Heart right ventricle (tissue), 16 donors: ENCODE measurements at regions not wholly inside any gene's neighbourhood (a gene's known extent, or its start where the extent isn't known, plus 50 kb on each side); places are given as distances from the start of the nearest gene placed in this dataset.

ENCODE experiments used
- ATAC-seq, 8 donors: fragments of 200-7000 bp; cut with Tn5 transposase; one replicate each; pipeline ENCODE4 v1.9.1; 2020; ENCODE audit warnings: mild to moderate bottlenecking in 8 of 8, moderate library complexity in 8 of 8, moderate number of reproducible peaks in 1 of 8
- DNase-seq, 2 donors: peaks; one replicate each; pipeline ENCODE4 v3.0.0-alpha.2; 2020
- H3K27ac ChIP-seq, 10 donors: fragments of 200-600 bp; sonication (generic) in 2 of 10; one replicate each; pipeline versions ENCODE4 v1.5.0 to v1.8.0; 2020 to 2022; ENCODE audit warnings: mild to moderate bottlenecking in 3 of 10
- H3K27me3 ChIP-seq, 7 donors: fragments of 200-600 bp; one replicate each; pipeline ENCODE4 v1.8.0; 2021 to 2022; ENCODE audit warnings: mild to moderate bottlenecking in 2 of 7
- H3K36me3 ChIP-seq, 9 donors: fragments of 200-600 bp; sonication (generic) in 1 of 9; one replicate each; pipeline versions ENCODE4 v1.5.0 to v1.8.0; 2020 to 2022; ENCODE audit warnings: mild to moderate bottlenecking in 2 of 9
- H3K4me1 ChIP-seq, 9 donors: fragments of 200-600 bp; sonication (generic) in 1 of 9; one replicate each; pipeline versions ENCODE4 v1.5.0 to v1.8.0; 2020 to 2022; ENCODE audit warnings: mild to moderate bottlenecking in 4 of 9
- H3K4me3 ChIP-seq, 10 donors: fragments of 200-600 bp; sonication (generic) in 2 of 10; one replicate each; pipeline versions ENCODE4 v1.5.0 to v1.8.0; 2020 to 2022; ENCODE audit warnings: mild to moderate bottlenecking in 7 of 10, moderate library complexity in 2 of 10
- H3K9me3 ChIP-seq, 11 donors: fragments of 200-600 bp in 10 of 11; sonication (generic) in 2 of 11; one replicate each; pipeline versions ENCODE4 v1.5.0 to v1.8.0; 2013 to 2022; ENCODE audit warnings: mild to moderate bottlenecking in 2 of 11, control low read depth in 1 of 11, moderate library complexity in 1 of 11
- WGBS, 2 donors: extraction: QIAGEN DNeasy Blood & Tissue Kit; methylation state at CpG; one replicate each; pipeline ENCODE4 v1.1.7; 2013; ENCODE audit warnings: inconsistent platforms in 1 of 2; 5-methylcytosine and 5-hydroxymethylcytosine counted together
- intact Hi-C, 10 donors: fragments of 100-400 bp; cut with DNase I; formaldehyde crosslinking; loops; one replicate each; pipeline versions ENCODE4 v1.11.1 to v1.14.2; 2022
- TF ChIP-seq, protein P1 (sequence below), 9 donors: fragments of 200-600 bp; sonication (generic) in 2 of 9; IDR thresholded peaks; one replicate each; pipeline versions ENCODE4 v1.5.0 to v1.8.0; 2021 to 2022; ENCODE audit warnings: antibody characterized with exemption in 9 of 9, mild to moderate bottlenecking in 5 of 9, moderate library complexity in 1 of 9
- donor health status: Arrhythmogenic right ventricular cardiomyopathy.
- donor health status: ischemic (EF 13 %, LVEDD 7.1; RV severe dilation, severe dysfunction).
- donor health status: healthy with polysubstance abuse.
- donor health status: DM: no; HTN: yes; CAD: no.
- donor health status: DM: no; HTN: no; CAD: no.
- donor health status: ischemic (EF 25% LVEDD 6.9; RV normal size, moderate dysfunction).
- donor health status: ischemic (EF 25% LVEDD 5.7; RV mildly dilated, moderate dysfunction).
- donor health status: healthy.
- donor health status: DM: yes; HTN: yes; CAD: no.
- donor health status: Ischemic cardiomyopathy.
- donor health status: ischemic (EF 35%, LVEDD 5.7; RV mildly dilated, moderate dysfunction).
- donor health status: nonischemic (EF 11% LVEDD 7.7; RV severe dilation, severe dysfunction).
- donor health status: DM: yes; HTN: yes; CAD: no.
- donor health status: PGD.
- donor health status: ischemic (EF 29% LVEDD 5.4; RV normal size, mild dysfunction).
- donor health status: nonischemic (EF 23%, LVEDD 6.1; RV moderate dilation, normal function).

DNA sequence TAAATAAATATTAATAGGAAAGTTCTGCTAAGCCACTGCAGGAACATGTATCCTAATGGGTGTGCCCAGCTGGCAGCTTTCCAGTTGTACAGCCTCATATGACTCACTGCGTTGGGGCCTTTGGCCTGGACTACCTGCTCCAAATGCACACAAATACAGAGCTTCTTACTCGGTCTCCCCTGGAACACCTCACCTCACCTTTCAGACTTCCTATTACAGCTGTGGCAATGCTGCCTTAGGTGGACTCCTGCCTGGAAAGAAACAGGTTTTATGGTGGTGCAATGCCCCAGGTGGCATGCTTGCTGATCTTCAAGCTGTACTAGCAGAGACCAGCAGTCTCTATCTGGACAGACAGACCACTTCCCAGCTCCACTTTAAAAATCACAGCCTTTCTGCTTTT lies 85.7 kb upstream of the EXOC1L start:
- Histone ChIP-seq H3K9me3 (no peaks in the 10 kb centered on the region), H3K4me1 (no peaks in the 10 kb centered on the region), H3K4me3 (no peak overlapping the region), H3K27me3 (peaks cover 0 to 49% (median 15%) of the 10 kb centered on the region in 7 donors), H3K36me3 (no peaks in the 10 kb centered on the region), H3K27ac (no peak overlapping the region)
- intact Hi-C loops: loop anchor here in 2 of 10 donors (10.0 kb wide), 2 partner anchors 389 to 759 kb away; partner anchors contain the start of gene SRD5A3 (in 1 of the 2)
- 38 to 47% methylated on average over 2 of the region's 2 CpGs for WGBS, 2 donors
- TF ChIP-seq, protein P1, sequence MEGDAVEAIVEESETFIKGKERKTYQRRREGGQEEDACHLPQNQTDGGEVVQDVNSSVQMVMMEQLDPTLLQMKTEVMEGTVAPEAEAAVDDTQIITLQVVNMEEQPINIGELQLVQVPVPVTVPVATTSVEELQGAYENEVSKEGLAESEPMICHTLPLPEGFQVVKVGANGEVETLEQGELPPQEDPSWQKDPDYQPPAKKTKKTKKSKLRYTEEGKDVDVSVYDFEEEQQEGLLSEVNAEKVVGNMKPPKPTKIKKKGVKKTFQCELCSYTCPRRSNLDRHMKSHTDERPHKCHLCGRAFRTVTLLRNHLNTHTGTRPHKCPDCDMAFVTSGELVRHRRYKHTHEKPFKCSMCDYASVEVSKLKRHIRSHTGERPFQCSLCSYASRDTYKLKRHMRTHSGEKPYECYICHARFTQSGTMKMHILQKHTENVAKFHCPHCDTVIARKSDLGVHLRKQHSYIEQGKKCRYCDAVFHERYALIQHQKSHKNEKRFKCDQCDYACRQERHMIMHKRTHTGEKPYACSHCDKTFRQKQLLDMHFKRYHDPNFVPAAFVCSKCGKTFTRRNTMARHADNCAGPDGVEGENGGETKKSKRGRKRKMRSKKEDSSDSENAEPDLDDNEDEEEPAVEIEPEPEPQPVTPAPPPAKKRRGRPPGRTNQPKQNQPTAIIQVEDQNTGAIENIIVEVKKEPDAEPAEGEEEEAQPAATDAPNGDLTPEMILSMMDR (IDR thresholded peaks at IDR 0.05): no peak
- peak in 1 of 2 donors; percentile 16 for DNase-seq
- peak in 2 of 8 donors; percentile 49 to 63 for ATAC-seq

GRCh38 chr4:55736605-55737183 lies 82.9 kb upstream of the EXOC1L start:
- ATAC-seq (no peak), DNase-seq (no peak)
- H3K36me3 ChIP-seq: no peaks in the 10 kb centered on the region
- H3K27ac ChIP-seq: no peak overlapping the region
- TF ChIP-seq, protein P1 (IDR thresholded peaks at IDR 0.05): peak in 7 of 9 donors; percentile 28 to 52 (median 45)
- 34 to 39% methylated on average over 3 of the region's 3 CpGs for WGBS, 2 donors
- no peaks in the 10 kb centered on the region for H3K4me1 ChIP-seq
- H3K9me3 ChIP-seq: no peaks in the 10 kb centered on the region
- H3K27me3 ChIP-seq: peaks cover 0 to 30% (median 10%) of the 10 kb centered on the region in 7 donors
- no peak overlapping the region for H3K4me3 ChIP-seq
- intact Hi-C loops: loop anchor here in 2 of 10 donors (10.0 kb wide), 2 partner anchors 392 to 762 kb away; partner anchors contain the start of gene SRD5A3 (in 1 of the 2)

DNA sequence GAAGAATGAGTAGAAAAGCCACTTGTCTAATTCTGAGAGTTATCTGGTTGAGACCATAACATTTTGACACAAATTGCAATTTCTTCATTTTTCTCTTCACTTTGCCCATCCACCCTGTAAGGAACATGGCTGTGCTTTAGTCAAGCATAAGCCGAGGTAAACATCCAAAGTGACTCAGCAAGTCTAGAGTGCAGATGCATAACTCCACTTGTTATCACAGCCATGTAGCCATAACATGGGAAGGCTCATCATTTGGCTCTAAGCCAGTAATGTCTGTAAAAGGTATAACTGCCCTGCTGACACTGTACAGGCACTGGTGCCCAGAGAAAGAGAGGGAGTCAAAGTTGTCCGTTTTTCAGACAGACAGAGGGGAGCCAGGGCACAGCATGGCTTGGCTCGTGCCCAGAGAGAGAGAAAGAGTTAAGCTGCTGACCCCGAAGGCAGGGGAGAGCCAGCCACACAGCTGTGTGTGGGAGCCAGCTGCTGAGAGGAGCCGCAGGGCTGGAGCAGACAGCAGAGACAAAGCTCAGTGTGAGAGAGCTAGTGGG lies 76.9 kb upstream of the EXOC1L start:
- 26 to 31% methylated on average over 5 of the region's 5 CpGs for WGBS, 2 donors
- Histone ChIP-seq H3K36me3 (no peaks in the 10 kb centered on the region), H3K4me1 (no peaks in the 10 kb centered on the region), H3K4me3 (no peak overlapping the region), H3K27ac (no peak overlapping the region), H3K27me3 (peaks cover 0 to 18% (median 8%) of the 10 kb centered on the region in 7 donors), H3K9me3 (no peaks in the 10 kb centered on the region)
- intact Hi-C loops: no loop called here
- no peak for ATAC-seq
- TF ChIP-seq, protein P1 (IDR thresholded peaks at IDR 0.05): no peak
- DNase-seq: no peak

- Histone ChIP-seq H3K4me1 (no peaks in the 10 kb centered on the region), H3K9me3 (no peaks in the 10 kb centered on the region), H3K4me3 (no peak overlapping the region), H3K36me3 (no peaks in the 10 kb centered on the region), H3K27ac (no peak overlapping the region), H3K27me3 (peaks cover 0 to 13% (median 6%) of the 10 kb centered on the region in 7 donors)
- no peak for ATAC-seq
- DNase-seq: no peak
- intact Hi-C loops: no loop called here
- TF ChIP-seq, protein P1 (IDR thresholded peaks at IDR 0.05): no peak
- WGBS, 2 donors: 82 to 84% methylated on average over 6 of the region's 6 CpGs
Observed at GRCh38 chr4:55744369-55744768, 75.2 kb upstream of the EXOC1L start.
